ENCODE measurements at regions not wholly inside any gene's neighbourhood (a gene's known extent, or its start where the extent isn't known, plus 50 kb on each side); places are given as distances from the start of the nearest gene placed in this dataset.

DNA sequence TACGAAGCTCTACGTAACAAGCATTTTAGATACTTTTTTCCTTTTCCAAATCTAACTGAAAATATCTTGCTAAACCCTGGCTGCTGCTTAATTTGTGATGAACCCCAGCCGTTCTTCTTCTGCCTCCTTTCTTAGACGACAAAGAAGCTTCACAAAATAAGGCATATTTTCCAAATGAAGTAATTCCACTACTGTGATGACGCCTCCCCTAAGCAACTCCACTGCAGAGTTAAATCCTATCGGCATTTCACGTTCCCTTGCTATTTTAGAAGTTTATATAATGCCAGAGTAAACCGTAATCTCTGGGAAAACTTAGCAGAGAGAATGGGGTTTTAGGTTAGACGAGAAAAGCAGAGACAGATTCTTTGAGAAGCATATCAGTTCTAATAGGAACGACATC lies 683.1 kb upstream of the SALL1 start:
- Histone ChIP-seq H4K5ac (ENCODE audit: low read depth, low read length) (no peak overlapping the region), H3K9me3 (ENCODE audit: control insufficient read depth, insufficient read depth, low read length) (no peaks in the 10 kb centered on the region), H3K4me1 (ENCODE audit: control insufficient read depth, insufficient read depth, low read length) (peaks cover 2% of the 10 kb centered on the region; the same call in 1 of the 2 replicates), H3K27me3 (ENCODE audit: control insufficient read depth, insufficient read depth, low read length) (no peaks in the 10 kb centered on the region), H3K23ac (ENCODE audit: low read depth, low read length) (no peak overlapping the region), H3K27ac (ENCODE audit: insufficient read depth, low read length) (no peak overlapping the region; the same call in 1 of the 2 replicates), H2BK120ac (ENCODE audit: low read depth, low read length) (peak overlapping the region; percentile 39; the same call in 1 of the 2 replicates), H3K36me3 (ENCODE audit: control insufficient read depth, insufficient read depth, low read length) (no peaks in the 10 kb centered on the region), H3K56ac (ENCODE audit: extremely low read depth, insufficient read depth, low read length) (0 out of 2 replicates have a peak overlapping the region, but pooled peaks have one; percentile 58), H3K79me1 (ENCODE audit: low read depth in 1 of 2, low read length in 2 of 2) (no peaks in the 10 kb centered on the region), H2BK20ac (ENCODE audit: low read depth, low read length) (peak overlapping the region; percentile 75; the same call in 1 of the 2 replicates), H4K20me1 (ENCODE audit: insufficient read depth, low read length) (no peaks in the 10 kb centered on the region), H2AK5ac (ENCODE audit: low read depth, low read length) (no peak overlapping the region), H3K18ac (ENCODE audit: low read depth, low read length) (peak overlapping the region; percentile 29; the same call in 1 of the 2 replicates), H3K4me3 (ENCODE audit: insufficient read depth, low read depth, low read length) (no peak overlapping the region), H4K8ac (ENCODE audit: low read depth in 2 of 2, low read length in 2 of 2) (0 out of 4 replicates have a peak overlapping the region, but pooled peaks have one; percentile 7 to 73), H3K14ac (replicated peaks; ENCODE audit: low read depth, low read length) (0 out of 2 replicates have a peak overlapping the region, but pooled peaks have one; percentile 8), H3K4ac (ENCODE audit: low read depth, low read length) (peak overlapping the region; percentile 54; the same call in 1 of the 2 replicates), H2BK5ac (ENCODE audit: low read depth, low read length, poor library complexity, severe bottlenecking) (no peak overlapping the region), H2AFZ (replicated peaks; ENCODE audit: low read length, poor library complexity) (no peak overlapping the region), H4K91ac (ENCODE audit: insufficient read depth, low read depth, low read length) (peak overlapping the region; percentile 63; the same call in 1 of the 2 replicates), H2BK15ac (ENCODE audit: low read depth, low read length) (0 out of 3 replicates have a peak overlapping the region, but pooled peaks have one; percentile 26), H3K9ac (ENCODE audit: low read depth, low read length) (no peak overlapping the region; the same call in 1 of the 2 replicates), H3K4me2 (ENCODE audit: low read depth, low read length) (no peak overlapping the region), H3K9me1 (ENCODE audit: insufficient read depth, low read length) (no peaks in the 10 kb centered on the region), H2AK9ac (replicated peaks; ENCODE audit: low read depth, low read length, poor library complexity) (no peak overlapping the region)
- TF ChIP-seq RAD21 (IDR thresholded peaks at IDR 0.05; ENCODE audit: low read length): no peak
- intact Hi-C loops (cut with micrococcal nuclease) (no loop called here), in situ Hi-C loops (cut with MboI; ENCODE audit: low sequenced_read_pairs) (no loop called here), dilution Hi-C loops (cut with HindIII; ENCODE audit: low sequenced_read_pairs, unreplicated experiment) (no loop called here)
- 100% methylated on average over 2 of the region's 10 CpGs; no CpG with 5 or more reads in 1 of the 2 experiments for WGBS, 2 experiments (ENCODE audit: extremely low coverage in 2 of 2, insufficient read length in 1 of 2)
- POLR2A ChIA-PET (ENCODE audit: unreplicated experiment): no interaction called here
- ATAC-seq (ENCODE audit: low read depth): peak; percentile 67
- no TSS peak for BruUV-seq (replicated peaks)
- peak; percentile 47 for DNase-seq
- CTCF ChIA-PET: interaction anchor here (0.7 to 1.0 kb wide), 2 partner anchors 30 to 89 kb away, joined by 3 to 4 read pairs; no protein-coding TSS in a partner anchor

Data from IMR-90 (cell line).